Body of pancreas (tissue), 4 donors: ENCODE measurements at regions not wholly inside any gene's neighbourhood (a gene's known extent, or its start where the extent isn't known, plus 50 kb on each side); places are given as distances from the start of the nearest gene placed in this dataset.
"Not testable (repeated sequence)": the region's sequence is repeated elsewhere in the genome, so short reads cannot be mapped to it uniquely, and the experiment has no call there.

ENCODE experiments used
- CTCF ChIP-seq, 7 experiments: fragments of 450-650 bp in 4 of 7; fragments of 200-600 bp in 3 of 7; sonication (generic) in 3 of 7; IDR thresholded peaks; one replicate each; pipeline ENCODE4 v1.5.1; 2016 to 2019; ENCODE audit warnings: antibody characterized with exemption in 7 of 7
- POLR2A ChIP-seq, 3 donors: fragments of 450-650 bp; IDR thresholded peaks; one replicate each; pipeline ENCODE4 v1.6.1; 2016; ENCODE audit warnings: antibody characterized with exemption in 3 of 3, mild to moderate bottlenecking in 2 of 3

DNA sequence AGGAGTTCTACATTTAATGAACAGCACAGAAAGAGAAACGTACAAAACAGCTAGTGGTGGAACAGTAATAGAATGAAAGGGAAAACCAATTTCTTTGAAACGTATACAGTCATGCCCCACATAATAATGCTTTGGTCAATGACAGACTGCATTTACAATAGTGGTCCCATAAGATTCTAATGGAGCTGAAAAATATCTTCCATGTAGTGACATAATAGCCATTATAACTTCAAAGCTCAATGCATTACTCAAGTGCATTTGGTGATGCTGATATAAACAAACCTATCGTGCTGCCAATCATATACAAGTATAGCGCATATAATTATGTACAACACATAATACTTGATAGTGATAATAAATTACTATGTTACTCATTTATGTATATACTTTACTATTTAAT lies 1008.9 kb upstream of the FOXG1 start:
- not testable (repeated sequence) for TF ChIP-seq CTCF, POLR2A (IDR thresholded peaks at IDR 0.05)
